ENCODE measurements at regions not wholly inside any gene's neighbourhood (a gene's known extent, or its start where the extent isn't known, plus 50 kb on each side); places are given as distances from the start of the nearest gene placed in this dataset.

DNA sequence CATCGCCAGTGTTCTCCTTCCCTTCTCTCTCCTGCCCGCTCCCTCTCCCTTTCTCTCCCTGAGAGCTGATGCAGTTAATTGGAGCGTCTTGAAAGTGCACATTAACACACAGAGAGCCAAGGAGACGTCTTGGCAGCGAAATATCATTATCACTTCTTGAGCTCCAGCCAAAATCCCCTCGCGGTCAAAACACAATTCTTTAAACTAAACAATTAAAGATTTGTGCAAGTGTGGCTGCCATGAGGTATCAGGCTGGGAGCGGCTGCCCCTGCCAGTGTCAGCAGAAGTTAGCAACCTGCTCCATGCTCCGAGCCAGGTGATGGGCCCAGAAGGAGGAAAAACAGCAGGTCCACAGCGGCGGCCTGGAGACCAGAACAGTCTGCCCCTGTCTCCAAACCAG, 100.9 kb upstream of the FOXP4 start:
- TF ChIP-seq, protein P1, sequence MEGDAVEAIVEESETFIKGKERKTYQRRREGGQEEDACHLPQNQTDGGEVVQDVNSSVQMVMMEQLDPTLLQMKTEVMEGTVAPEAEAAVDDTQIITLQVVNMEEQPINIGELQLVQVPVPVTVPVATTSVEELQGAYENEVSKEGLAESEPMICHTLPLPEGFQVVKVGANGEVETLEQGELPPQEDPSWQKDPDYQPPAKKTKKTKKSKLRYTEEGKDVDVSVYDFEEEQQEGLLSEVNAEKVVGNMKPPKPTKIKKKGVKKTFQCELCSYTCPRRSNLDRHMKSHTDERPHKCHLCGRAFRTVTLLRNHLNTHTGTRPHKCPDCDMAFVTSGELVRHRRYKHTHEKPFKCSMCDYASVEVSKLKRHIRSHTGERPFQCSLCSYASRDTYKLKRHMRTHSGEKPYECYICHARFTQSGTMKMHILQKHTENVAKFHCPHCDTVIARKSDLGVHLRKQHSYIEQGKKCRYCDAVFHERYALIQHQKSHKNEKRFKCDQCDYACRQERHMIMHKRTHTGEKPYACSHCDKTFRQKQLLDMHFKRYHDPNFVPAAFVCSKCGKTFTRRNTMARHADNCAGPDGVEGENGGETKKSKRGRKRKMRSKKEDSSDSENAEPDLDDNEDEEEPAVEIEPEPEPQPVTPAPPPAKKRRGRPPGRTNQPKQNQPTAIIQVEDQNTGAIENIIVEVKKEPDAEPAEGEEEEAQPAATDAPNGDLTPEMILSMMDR (IDR thresholded peaks at IDR 0.05; ENCODE audit: low read depth, low read length) = no peak
- TF ChIP-seq EZH2phosphoT487 (IDR thresholded peaks at IDR 0.05; ENCODE audit: low read depth) = no peak

Measured in OCI-LY3 (cell line).